Mesothelial cell of epicardium (in vitro differentiated cells): ENCODE measurements at regions not wholly inside any gene's neighbourhood (a gene's known extent, or its start where the extent isn't known, plus 50 kb on each side); places are given as distances from the start of the nearest gene placed in this dataset.

Experiments used
- DNase-seq, 2 experiments: peaks; one replicate each; pipeline ENCODE4 v3.0.0; 2021; ENCODE audit warnings: low spot score in 2 of 2; ENCODE audit not compliant: unreplicated experiment in 2 of 2
- H3K27ac Mint-ChIP-seq: 2 replicates; pipeline ENCODE4 v1.8.0; 2021; ENCODE audit warnings: mixed read lengths
- H3K27me3 Mint-ChIP-seq: 2 replicates; pipeline ENCODE4 v1.8.0; 2021; ENCODE audit warnings: low read depth, mixed read lengths
- H3K36me3 Mint-ChIP-seq: 2 replicates; pipeline ENCODE4 v1.8.0; 2021; ENCODE audit warnings: mixed read lengths
- H3K4me1 Mint-ChIP-seq: 2 replicates; pipeline ENCODE4 v1.8.0; 2021; ENCODE audit warnings: mixed read lengths
- H3K4me3 Mint-ChIP-seq: 2 replicates; pipeline ENCODE4 v1.8.0; 2021; ENCODE audit warnings: mild to moderate bottlenecking, moderate library complexity, mixed read lengths
- H3K9me3 Mint-ChIP-seq: 2 replicates; pipeline ENCODE4 v1.8.0; 2021; ENCODE audit warnings: mixed read lengths
- CTCF ChIP-seq: fragments of 200-600 bp; sonication (generic); IDR thresholded peaks from one replicate; pipeline ENCODE4 v1.5.0; 2021; ENCODE audit warnings: antibody characterized with exemption; ENCODE audit not compliant: unreplicated experiment

DNA sequence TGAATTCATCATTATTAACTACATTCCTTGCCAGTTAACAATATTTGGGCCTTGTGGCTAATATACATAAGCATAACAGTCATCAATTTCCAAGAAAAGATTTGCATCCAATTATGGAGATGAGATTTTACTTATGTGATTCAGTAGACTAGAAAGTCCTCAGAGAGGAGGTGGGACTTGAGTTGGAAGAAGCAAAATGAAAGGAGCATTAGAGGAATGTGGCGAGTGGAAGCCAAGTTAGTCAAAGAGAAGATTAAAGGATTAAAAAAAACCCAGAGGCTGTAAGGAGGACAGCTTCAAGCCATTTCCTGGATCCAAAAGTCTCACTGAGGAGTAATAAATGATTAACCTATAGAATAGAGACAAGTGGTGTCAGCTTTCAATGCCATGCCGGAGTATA lies 1099.4 kb upstream of the IGFBP7 start:
- Mint-ChIP-seq H3K27ac (peak overlapping the region; percentile 44), H3K4me3 (no peak overlapping the region), H3K9me3 (peaks cover 4% of the 10 kb centered on the region), H3K4me1 (peaks cover 12% of the 10 kb centered on the region), H3K36me3 (no peaks in the 10 kb centered on the region), H3K27me3 (no peaks in the 10 kb centered on the region)
- no peak for DNase-seq
- no peak for TF ChIP-seq CTCF

DNA sequence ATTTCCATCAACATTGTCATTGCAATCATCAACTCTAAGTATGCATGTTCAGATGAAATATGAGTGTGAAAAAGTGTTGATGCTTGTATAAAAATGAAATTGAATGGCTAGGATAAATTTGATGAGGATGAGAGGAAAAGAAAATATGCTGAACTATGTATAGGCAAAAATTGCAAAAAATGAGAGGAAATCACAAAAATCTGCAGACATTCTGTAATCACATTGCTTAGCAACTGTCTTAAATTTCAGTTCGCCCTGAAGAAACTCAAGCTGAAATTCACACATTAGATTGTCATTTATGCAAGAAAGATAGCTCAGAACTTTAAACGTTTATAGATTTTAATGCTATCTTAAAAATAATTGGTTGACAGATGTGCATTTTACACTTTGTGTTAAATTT lies 1098.8 kb upstream of the IGFBP7 start:
- no peak for TF ChIP-seq CTCF
- Mint-ChIP-seq H3K4me3 (no peak overlapping the region), H3K9me3 (peaks cover 4% of the 10 kb centered on the region), H3K36me3 (no peaks in the 10 kb centered on the region), H3K4me1 (peaks cover 12% of the 10 kb centered on the region), H3K27ac (no peak overlapping the region), H3K27me3 (no peaks in the 10 kb centered on the region)
- no peak for DNase-seq

DNA sequence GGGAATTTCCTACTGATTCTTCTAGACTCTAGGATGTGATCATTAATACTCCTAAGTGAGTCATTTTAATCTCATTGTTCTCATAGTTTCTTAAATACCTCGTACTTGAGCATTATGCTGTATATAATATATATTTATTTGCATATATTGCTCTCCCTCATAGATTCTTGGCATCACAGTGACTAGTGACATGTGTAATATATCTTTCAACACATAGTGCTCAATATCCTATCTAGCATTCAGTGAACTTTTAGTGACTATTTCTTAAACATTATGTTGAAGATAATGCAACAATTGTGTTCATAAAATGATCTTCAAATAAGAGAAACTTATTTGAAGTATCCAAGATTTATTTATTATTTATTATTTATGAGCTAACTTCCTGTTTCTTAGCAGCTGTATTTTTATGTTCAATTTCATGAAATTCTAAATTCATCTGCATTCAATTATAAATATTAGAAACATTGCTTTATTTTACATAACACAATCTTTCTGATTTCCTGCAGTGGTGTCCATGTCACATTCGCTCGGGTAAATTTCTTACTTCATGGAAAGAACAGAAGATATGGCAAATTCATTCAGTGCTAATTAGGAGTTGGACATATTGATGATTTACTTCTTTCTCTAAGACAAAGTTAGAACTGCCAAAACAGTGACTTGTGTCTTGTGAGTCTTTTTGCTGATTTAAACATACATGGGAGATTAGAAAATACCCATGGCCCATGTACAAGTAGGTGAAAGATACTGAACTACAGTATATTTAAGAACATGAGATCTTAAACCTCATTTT lies 1095.5 kb upstream of the IGFBP7 start:
- Mint-ChIP-seq H3K27ac (no peak overlapping the region), H3K36me3 (no peaks in the 10 kb centered on the region), H3K4me3 (no peak overlapping the region), H3K4me1 (peaks cover 12% of the 10 kb centered on the region), H3K27me3 (no peaks in the 10 kb centered on the region), H3K9me3 (peaks cover 11% of the 10 kb centered on the region)
- TF ChIP-seq CTCF, result no peak
- no peak for DNase-seq

DNA sequence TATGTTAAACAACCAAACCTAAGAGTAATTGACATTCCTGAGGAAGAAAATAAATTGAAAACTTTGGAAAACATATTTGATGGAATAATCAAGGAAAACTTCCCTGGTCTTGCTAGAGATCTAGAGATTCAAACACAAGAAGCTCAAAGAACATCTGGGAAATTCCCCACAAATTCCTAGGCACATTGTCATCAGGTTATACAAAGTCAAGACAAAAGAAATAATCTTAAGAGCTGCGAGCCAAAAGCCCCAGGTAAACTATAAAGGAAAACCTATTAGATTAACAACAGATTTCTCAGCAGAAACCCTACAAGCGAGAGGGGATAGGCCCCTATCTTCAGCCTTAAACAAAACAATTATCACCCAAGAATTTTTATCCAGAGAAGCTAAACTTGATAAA lies 1082.0 kb upstream of the IGFBP7 start:
- Mint-ChIP-seq H3K4me1 (peaks cover 5% of the 10 kb centered on the region), H3K9me3 (peaks cover 20% of the 10 kb centered on the region), H3K36me3 (no peaks in the 10 kb centered on the region), H3K27me3 (no peaks in the 10 kb centered on the region), H3K27ac (no peak overlapping the region), H3K4me3 (no peak overlapping the region)
- no peak for DNase-seq
- no peak for TF ChIP-seq CTCF

DNA sequence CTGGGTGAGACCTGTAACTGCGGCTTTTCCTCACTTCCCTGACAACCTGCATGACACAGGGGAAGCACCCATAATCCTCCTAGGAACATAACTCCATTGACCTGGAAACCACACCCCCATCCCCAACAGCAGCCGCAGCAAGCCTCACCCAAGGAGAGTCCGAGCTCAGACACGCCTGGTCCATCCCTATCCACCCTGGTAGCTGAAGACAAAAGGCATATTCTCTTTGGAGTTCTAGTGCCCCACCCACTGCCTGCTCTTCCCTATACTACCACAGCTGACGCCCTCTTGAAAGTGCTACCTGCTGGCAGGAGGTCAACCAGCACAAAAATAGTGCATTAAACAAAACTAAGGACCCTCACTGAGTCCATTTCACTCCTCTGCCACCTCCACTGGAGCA lies 1080.9 kb upstream of the IGFBP7 start:
- Mint-ChIP-seq H3K4me3 (no peak overlapping the region), H3K27ac (no peak overlapping the region), H3K27me3 (no peaks in the 10 kb centered on the region), H3K9me3 (peaks cover 20% of the 10 kb centered on the region), H3K36me3 (no peaks in the 10 kb centered on the region), H3K4me1 (peaks cover 3% of the 10 kb centered on the region)
- no peak for DNase-seq
- no peak for TF ChIP-seq CTCF
